ENCODE measurements at regions not wholly inside any gene's neighbourhood (a gene's known extent, or its start where the extent isn't known, plus 50 kb on each side); places are given as distances from the start of the nearest gene placed in this dataset.

- TF ChIP-seq CTCF (IDR thresholded peaks at IDR 0.05; ENCODE audit: low read depth, low read length) (no peak), EZH2phosphoT487 (IDR thresholded peaks at IDR 0.05; ENCODE audit: low read depth) (no peak)
These were observed 116.4 kb downstream of the UTP18 start for GRCh38 chr17:51376739-51377138.
